ENCODE measurements at regions not wholly inside any gene's neighbourhood (a gene's known extent, or its start where the extent isn't known, plus 50 kb on each side); places are given as distances from the start of the nearest gene placed in this dataset.
"Not testable (repeated sequence)": the region's sequence is repeated elsewhere in the genome, so short reads cannot be mapped to it uniquely, and the experiment has no call there.

- not testable (repeated sequence) for DNase-seq
These were observed 111.6 kb downstream of the CRLF3 start for GRCh38 chr17:30712859-30713258.

DNA sequence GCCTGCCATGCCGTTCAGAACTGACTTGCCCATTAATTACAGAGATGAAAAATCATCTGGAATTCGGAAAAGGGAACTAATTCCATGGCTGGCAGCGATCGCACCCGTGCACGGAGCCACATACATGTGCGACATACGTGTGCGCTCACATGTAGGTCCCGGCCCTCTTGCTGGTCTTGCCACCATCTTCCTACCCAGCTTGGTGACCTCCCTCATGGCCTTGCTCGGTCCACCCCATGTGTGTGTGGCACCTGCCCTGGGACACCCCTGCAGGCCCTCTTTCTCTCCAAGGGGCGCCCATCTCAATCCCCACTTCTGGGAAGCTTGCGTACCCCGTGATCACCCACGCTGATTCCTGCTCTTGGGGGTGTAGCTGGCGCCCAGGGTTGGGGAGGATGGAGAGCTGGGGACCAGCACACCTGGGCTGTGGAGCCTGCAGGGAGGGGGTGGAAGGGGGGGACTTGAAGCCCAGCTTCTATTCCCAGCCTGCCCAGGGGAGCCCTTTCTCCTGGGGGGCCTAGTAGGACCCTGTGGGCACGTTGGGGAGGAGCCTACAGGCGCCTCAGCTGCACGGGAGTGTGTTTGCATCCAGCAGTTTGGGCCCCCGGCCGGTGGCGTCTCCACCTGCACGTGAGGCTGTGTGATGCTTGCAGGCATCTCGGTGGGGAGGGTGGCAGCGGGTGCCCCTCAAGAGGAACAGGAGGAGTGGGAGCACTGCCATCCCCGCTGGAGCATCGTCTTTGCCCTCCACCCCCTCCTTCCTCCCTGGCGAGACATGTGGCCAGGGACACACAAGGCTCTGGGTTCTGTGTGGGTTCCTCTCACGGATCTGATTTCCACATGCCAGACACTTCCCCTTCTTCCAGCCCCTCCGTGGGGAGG is 112.6 kb downstream of the CRLF3 start:
- not testable (repeated sequence) for DNase-seq

DNA sequence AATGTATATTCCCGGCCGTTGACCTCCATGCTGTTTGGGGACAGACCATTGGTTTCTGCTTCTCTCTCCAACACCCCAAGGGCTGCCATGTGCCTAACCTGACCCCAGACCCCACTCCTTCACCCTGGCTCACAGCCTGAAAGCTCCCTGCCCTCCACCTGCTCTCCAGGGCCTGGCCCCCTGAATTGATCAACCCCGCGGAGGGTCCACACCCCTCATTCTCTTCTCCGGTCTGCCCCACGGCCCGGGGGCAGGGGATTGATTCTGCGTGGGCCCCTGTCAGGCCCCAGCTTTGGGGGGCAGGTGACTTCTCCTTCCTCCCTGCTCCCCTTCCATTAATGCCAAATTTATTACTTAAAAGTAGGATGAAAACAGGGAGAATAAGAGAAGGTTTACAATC is 113.3 kb downstream of the CRLF3 start:
- DNase-seq: not testable (repeated sequence)

DNA sequence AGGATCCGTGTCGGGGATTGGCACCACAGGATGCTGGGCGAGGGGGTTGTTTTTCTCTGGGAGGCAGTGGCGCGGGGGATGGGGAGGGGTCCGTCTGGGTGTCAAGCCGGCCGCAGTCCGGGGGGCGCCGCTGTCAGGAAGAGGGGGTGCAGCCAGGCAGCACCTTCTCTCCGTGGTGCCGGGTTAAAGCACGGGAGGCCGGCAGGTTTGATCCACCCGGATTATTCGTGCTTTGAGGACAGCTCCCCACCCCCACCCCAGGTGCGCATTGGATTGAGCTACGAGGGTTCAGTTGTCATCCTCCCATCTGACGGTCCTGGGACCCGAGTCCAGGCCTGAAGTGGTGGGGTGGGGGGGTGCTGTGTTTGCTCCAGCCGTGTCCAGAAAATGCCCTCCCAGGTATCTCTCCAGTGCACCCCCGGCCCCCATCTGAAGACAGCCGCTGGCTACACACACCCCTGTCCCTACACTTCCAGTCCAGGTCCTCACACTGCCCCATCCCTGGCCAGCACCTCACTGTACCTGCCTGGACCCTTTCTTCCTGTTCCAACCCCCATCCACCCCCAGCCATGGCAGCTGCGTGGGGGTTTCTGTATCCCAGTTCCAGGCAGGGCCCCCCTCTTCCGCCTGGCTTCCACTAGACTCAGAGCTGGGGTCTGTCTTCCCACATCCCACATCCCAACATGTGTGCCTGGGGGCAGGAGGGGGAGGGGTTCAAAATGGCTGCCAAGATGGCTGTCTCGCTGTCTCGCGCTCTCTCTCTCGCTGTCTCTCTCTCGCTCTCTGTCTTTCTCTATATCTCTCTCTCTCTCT is 114.0 kb downstream of the CRLF3 start:
- not testable (repeated sequence) for DNase-seq

- peak; percentile 31 for DNase-seq
These were observed 114.8 kb downstream of the CRLF3 start for GRCh38 chr17:30709561-30710275.

DNA sequence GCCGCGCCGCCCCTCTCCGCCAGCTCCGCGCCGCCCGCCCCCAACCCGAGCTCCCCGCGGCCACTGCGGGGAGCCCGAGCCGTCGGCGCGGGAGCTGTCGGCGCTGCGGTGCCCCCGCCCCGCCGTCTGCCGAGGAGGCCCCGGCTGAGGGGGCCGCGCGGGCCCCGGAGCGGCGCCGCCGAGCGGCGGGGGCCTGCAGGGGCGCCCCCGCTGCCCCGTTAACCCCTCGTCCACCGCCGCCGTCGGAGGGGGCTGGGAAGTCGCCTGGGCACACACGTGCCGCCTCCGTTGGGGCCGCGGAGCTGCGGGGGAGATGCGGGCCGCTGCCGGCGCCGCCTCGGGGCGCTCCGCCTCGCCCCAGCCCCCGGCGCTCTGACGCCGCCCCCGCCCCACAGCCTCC is 115.4 kb downstream of the CRLF3 start:
- DNase-seq: peak; percentile 27

DNA sequence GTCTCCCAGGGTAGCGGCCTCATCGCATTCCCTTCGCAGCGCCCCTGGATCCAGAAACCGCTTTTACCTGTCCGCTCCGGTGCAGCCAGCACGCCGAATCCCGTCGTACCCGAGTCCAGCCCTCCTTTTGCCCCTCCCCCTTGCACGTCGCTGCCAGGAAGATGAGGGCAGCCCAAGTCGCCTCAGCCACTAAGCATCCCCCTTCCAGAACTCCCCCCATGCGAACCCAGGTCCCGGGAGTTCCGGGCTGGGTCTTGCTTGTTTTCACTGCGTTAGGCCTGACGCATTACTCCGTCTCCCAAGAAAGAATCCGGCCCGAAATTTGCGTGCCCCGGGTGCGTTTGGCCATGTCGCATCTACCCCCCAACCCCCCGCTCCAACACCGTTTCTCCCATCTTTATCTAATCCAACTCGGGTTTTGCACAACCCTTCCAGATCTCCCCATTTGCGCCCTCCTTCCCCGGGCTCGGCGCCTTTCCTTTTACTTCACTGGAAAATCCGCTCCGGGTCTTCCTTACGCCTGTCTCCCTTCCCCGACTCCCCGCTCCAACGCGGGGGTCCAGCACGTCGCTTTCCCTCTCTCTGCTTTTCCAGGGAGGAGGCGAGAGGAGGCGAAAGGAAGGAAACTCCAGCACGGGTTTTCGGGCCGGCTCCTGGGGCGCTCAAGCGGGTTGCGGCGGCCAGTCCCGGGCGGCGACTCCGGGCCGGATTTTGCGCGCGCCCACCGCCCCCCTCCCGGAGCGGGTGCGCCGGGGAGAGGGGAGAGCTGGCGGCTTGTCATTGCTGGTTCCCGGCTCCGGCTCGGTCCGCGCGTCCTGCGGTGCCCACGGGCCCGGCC is 116.0 kb downstream of the CRLF3 start:
- peak; percentile 65 for DNase-seq

GRCh38 chr17:30707724-30708240 is 116.7 kb downstream of the CRLF3 start:
- DNase-seq: not testable (repeated sequence)

DNA sequence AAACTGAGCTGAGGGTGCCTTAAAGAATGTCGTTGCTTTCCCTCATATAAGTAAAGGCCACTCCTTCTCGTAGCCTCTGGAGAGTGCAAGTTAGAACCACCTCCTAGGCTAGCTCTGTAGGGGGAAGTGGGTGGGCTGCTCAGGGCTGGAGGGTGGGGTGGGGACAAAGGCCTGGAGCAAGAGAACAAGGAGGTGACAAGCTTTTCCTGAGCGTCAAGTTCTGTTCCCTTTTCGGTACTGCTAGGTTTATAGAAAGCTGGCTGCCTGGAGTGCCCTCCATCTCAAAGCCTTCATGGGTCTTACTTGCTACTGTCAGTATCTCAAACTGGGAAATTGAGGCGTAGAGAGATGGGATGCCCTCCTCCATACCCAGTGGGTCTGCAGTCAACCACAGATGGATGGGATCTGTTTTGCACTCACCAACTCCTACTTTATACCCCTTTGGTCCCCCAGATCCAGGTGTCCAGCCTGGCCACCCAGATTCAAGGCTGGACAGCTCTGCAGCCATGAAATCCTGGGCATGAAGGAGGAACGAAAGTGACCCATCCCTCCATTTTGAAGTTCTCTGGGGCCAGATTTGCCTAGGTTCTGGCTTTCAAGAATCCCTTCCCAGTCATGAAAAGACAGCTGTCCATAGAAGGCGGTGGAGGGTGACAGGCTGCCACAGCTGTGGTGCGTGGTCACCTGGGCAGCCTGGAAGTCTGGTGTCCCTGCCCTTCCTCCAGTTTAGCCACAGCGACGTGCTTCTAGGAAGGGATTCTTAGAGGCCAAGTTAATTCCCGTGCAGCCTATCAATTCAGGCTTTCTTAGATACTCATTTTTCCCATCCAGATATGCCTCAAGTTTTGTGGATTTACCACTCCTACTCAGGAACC is 117.8 kb downstream of the CRLF3 start:
- not testable (repeated sequence) for DNase-seq

DNA sequence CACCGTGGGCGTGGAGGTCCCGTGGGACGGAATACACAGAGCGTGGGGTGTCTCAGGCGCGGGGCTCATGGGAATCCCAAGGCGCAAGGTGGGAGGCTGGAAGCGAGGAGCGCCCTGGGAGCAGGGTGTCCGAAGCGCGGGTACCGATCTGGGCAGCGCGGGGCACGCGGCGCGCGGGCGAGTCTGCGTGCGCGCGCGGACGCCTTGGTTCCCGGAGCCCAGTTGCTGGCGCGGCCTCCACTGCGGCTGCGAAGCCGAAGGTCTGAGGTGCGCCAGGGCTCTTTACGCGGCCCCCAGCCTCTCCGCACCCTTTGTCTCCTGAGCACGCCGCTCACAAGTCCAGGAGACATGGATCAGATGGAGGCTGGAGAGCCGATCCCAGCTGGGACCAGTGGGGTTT is 118.5 kb downstream of the CRLF3 start:
- not testable (repeated sequence) for DNase-seq

- no peak for DNase-seq
These were observed 122.9 kb downstream of the CRLF3 start for GRCh38 chr17:30701498-30701989.

- DNase-seq: not testable (repeated sequence)
These were observed 123.7 kb downstream of the CRLF3 start for GRCh38 chr17:30700833-30701232.

DNA sequence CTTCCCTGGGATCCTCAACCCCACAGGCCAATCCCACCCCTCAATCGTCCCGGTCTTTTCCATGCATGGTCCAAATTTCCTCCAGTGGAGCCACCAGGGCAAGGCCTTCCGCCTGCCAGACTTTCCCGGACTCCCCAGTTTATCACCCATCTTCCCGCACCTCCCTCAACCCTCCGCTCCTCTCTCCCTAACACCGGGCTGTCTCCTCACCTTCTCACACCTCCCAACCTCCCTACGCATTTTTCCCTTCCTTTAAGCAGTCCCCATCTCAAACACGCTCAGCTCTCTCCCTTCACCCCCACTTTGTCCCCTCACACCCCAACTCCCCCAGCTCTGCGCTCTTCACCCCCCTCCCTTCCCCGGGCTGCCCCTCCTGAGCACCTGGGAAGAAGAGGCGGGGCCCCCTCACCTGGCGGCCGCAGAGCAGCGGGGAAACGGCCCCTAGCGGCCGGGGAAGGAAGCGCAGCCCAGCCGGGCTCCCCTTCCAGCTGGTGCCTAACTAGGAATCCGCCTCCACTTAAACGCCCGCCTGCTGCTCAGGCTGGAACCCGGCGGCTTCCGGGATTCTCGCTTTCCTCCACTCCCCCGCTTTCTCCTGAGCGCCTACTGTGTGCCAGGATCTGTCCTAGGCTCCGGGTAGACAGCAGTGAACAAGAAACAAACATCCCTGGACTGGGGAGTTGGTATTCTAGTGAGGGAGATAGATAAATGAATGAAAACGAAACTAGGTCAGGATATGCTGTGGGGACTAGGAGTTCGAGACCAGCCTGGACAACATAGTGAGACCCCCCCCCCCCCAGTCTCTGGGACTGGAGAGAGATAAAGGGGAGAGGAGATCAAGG is 126.7 kb downstream of the CRLF3 start:
- peak; percentile 74 for DNase-seq

- no peak for DNase-seq
These were observed 128.3 kb downstream of the CRLF3 start for GRCh38 chr17:30696234-30696633.

DNA sequence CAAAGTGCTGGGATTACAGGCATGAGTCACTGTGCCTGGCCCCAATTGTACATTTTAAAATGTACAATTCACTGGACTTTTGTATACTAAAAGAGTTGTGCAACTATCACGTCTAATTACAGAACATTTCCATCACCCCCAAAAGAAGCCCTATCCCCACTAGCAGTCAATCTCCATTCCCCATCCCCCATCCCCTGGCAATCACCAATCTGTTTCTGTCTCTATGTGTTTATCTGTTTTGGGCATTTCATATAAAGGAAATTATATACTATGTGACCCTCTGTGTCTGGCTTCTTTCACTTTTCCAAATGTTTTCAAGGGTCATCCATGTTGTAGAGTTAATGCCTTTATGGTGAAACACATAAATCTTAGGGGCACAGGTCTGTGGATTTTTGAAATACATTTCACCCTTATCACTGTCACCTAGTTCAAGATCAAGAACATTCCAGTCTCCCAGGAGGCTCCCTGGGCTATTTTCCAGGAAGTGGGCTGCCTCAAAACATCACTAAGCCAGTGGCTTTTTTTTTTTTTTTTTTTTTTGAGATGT is 129.2 kb downstream of the CRLF3 start:
- not testable (repeated sequence) for DNase-seq

DNA sequence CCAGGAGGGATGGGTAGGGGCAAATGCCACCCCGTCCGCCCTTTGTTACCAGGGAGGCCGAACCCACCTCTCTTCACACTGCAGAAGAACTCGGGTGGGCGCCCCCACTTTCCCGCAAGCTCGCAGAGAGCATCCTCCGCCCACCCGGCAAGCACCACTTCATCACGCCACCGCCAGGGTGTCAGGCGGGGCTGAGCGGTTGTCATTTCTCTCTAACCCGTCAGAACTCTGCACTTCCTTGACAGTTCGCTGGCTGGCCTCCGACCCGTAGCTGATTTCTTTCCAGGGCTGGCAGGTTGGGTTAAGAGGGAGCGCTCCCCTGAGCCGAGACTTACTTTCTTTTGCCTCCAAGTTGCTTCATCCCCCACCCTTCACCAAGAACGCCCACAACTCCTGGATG is 130.7 kb downstream of the CRLF3 start:
- DNase-seq: peak; percentile 33

DNA sequence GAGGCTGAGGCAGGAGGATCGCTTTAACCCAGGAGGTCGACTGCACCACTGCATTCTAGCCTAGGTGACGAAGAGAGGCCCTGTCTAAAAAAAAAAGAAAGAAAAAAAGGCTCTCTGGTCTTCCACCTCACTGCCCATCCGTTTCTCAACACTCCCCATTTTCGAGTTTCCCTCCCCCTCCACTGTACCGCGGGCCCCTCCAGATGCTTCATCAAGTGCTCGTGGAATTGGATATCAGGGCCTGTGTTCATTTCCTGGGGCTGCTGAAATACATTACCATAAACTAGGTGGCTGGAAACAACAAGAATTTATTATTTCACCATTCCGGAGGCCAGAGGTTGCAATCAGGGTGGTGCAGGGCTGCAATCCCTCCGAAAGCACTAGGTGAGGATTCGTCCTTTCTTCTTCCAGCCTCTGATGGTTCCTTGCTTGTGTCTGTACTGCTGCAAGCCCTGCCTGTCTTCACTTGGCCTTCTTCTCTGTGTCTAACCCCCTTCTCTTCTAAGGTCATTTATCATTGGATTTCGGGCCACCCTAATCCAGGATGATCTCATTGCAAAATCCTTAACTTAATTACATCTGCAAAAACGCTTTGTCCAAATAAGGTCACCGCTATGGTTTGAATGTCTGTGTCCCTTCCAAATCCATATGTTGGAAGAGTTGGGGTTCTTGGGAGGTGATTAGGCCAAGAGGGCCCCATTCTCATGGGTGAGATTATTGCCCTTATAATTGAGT is 135.1 kb downstream of the CRLF3 start:
- DNase-seq: not testable (repeated sequence)
